Ectodermal cell (in vitro differentiated cells): ENCODE measurements at regions not wholly inside any gene's neighbourhood (a gene's known extent, or its start where the extent isn't known, plus 50 kb on each side); places are given as distances from the start of the nearest gene placed in this dataset.
A peak's percentile ranks its signal among the peaks of the same experiment; 100 is the strongest.

ENCODE experiments used
- H3K27ac ChIP-seq: 2 replicates; pipeline ENCODE4 v1.7.0; 2013; ENCODE audit warnings: mild to moderate bottlenecking, low read depth, low read length; ENCODE audit not compliant: insufficient read depth, poor library complexity, severe bottlenecking
- H3K27me3 ChIP-seq: 2 replicates; pipeline ENCODE4 v1.7.0; 2013; ENCODE audit warnings: mild to moderate bottlenecking, low read length; ENCODE audit not compliant: insufficient read depth, control insufficient read depth, poor library complexity, severe bottlenecking
- H3K36me3 ChIP-seq: one replicate; pipeline ENCODE4 v1.7.0; 2013; ENCODE audit warnings: low read length; ENCODE audit not compliant: control insufficient read depth, insufficient read depth
- H3K4me1 ChIP-seq: one replicate; pipeline ENCODE4 v1.7.0; 2013; ENCODE audit warnings: low read length; ENCODE audit not compliant: control insufficient read depth, insufficient read depth
- H3K4me3 ChIP-seq: 2 replicates; pipeline ENCODE4 v1.7.0; 2013; ENCODE audit warnings: low read depth, low read length, control low read depth; ENCODE audit not compliant: insufficient read depth
- H3K9me3 ChIP-seq: 2 replicates; pipeline ENCODE4 v1.7.0; 2013; ENCODE audit warnings: mild to moderate bottlenecking, low read length, moderate library complexity; ENCODE audit not compliant: control insufficient read depth
- WGBS, 2 experiments: methylation state at CpG; one replicate each; pipeline ENCODE4 v1.1.7; 2013; ENCODE audit warnings: missing lambda C conversion rate in 2 of 2; 5-methylcytosine and 5-hydroxymethylcytosine counted together

GRCh38 chr10:58140691-58141347 lies 126.9 kb downstream of the IPMK start:
- Histone ChIP-seq H3K27ac (no peak overlapping the region), H3K36me3 (no peaks in the 10 kb centered on the region), H3K9me3 (no peaks in the 10 kb centered on the region), H3K4me1 (no peaks in the 10 kb centered on the region), H3K27me3 (no peaks in the 10 kb centered on the region), H3K4me3 (no peak overlapping the region)
- 93 to 94% methylated on average over 4 of the region's 5 CpGs for WGBS, 2 experiments

GRCh38 chr10:58140054-58140453 lies 127.6 kb downstream of the IPMK start:
- Histone ChIP-seq H3K9me3 (no peaks in the 10 kb centered on the region), H3K27ac (no peak overlapping the region), H3K4me3 (no peak overlapping the region), H3K27me3 (no peaks in the 10 kb centered on the region), H3K4me1 (no peaks in the 10 kb centered on the region), H3K36me3 (no peaks in the 10 kb centered on the region)
- WGBS, 2 experiments = 93 to 100% methylated on average over 1 to 2 of the region's 2 CpGs

GRCh38 chr10:58137813-58138212 lies 129.9 kb downstream of the IPMK start:
- Histone ChIP-seq H3K27ac (no peak overlapping the region), H3K4me1 (no peaks in the 10 kb centered on the region), H3K27me3 (no peaks in the 10 kb centered on the region), H3K9me3 (no peaks in the 10 kb centered on the region), H3K4me3 (no peak overlapping the region), H3K36me3 (no peaks in the 10 kb centered on the region)
- WGBS, 2 experiments = 88 to 89% methylated on average over 5 of the region's 5 CpGs

GRCh38 chr10:58115218-58116050 lies 152.3 kb downstream of the IPMK start:
- Histone ChIP-seq H3K27me3 (no peaks in the 10 kb centered on the region), H3K4me1 (no peaks in the 10 kb centered on the region), H3K9me3 (no peaks in the 10 kb centered on the region), H3K4me3 (no peak overlapping the region), H3K27ac (no peak overlapping the region), H3K36me3 (no peaks in the 10 kb centered on the region)
- WGBS, 2 experiments = 93 to 95% methylated on average over 9 of the region's 9 CpGs

- Histone ChIP-seq H3K4me1 (peaks cover 3% of the 10 kb centered on the region), H3K4me3 (no peak overlapping the region), H3K27me3 (no peaks in the 10 kb centered on the region), H3K36me3 (no peaks in the 10 kb centered on the region), H3K9me3 (no peaks in the 10 kb centered on the region), H3K27ac (no peak overlapping the region)
- 90 to 92% methylated on average over 2 to 3 of the region's 3 CpGs for WGBS, 2 experiments
Observed at GRCh38 chr10:58109731-58110130, 158.0 kb downstream of the IPMK start.

- Histone ChIP-seq H3K27me3 (no peaks in the 10 kb centered on the region), H3K4me1 (peaks cover 10% of the 10 kb centered on the region), H3K27ac (no peak overlapping the region), H3K36me3 (no peaks in the 10 kb centered on the region), H3K4me3 (no peak overlapping the region), H3K9me3 (no peaks in the 10 kb centered on the region)
- 96 to 100% methylated on average over 2 of the region's 2 CpGs for WGBS, 2 experiments
Observed at GRCh38 chr10:58107506-58107905, 160.2 kb downstream of the IPMK start.

GRCh38 chr10:58106211-58107035 lies 161.3 kb downstream of the IPMK start:
- H3K36me3 ChIP-seq = no peaks in the 10 kb centered on the region
- H3K27ac ChIP-seq = no peak overlapping the region
- peaks cover 10% of the 10 kb centered on the region for H3K4me1 ChIP-seq
- WGBS, 2 experiments = 96% methylated on average over 40 of the region's 40 CpGs
- no peak overlapping the region for H3K4me3 ChIP-seq
- no peaks in the 10 kb centered on the region for H3K9me3 ChIP-seq
- H3K27me3 ChIP-seq = no peaks in the 10 kb centered on the region

- Histone ChIP-seq H3K36me3 (no peaks in the 10 kb centered on the region), H3K27ac (peak overlapping the region; percentile 26), H3K4me1 (peaks cover 10% of the 10 kb centered on the region), H3K9me3 (no peaks in the 10 kb centered on the region), H3K27me3 (no peaks in the 10 kb centered on the region), H3K4me3 (no peak overlapping the region)
Observed at GRCh38 chr10:58104351-58104751, 163.3 kb downstream of the IPMK start.

- no peak overlapping the region for H3K27ac ChIP-seq
- no peaks in the 10 kb centered on the region for H3K36me3 ChIP-seq
- H3K9me3 ChIP-seq = no peaks in the 10 kb centered on the region
- peaks cover 10% of the 10 kb centered on the region for H3K4me1 ChIP-seq
- H3K27me3 ChIP-seq = no peaks in the 10 kb centered on the region
- 92 to 95% methylated on average over 7 of the region's 7 CpGs for WGBS, 2 experiments
- no peak overlapping the region for H3K4me3 ChIP-seq
Observed at GRCh38 chr10:58102897-58103296, 164.8 kb downstream of the IPMK start.

GRCh38 chr10:58101682-58102081 lies 166.0 kb downstream of the IPMK start:
- Histone ChIP-seq H3K27ac (no peak overlapping the region), H3K9me3 (no peaks in the 10 kb centered on the region), H3K4me1 (peaks cover 10% of the 10 kb centered on the region), H3K36me3 (no peaks in the 10 kb centered on the region), H3K4me3 (no peak overlapping the region), H3K27me3 (no peaks in the 10 kb centered on the region)
- 64 to 95% methylated on average over 1 of the region's 1 CpG for WGBS, 2 experiments
